Transverse colon (tissue), 4 donors: ENCODE measurements at regions not wholly inside any gene's neighbourhood (a gene's known extent, or its start where the extent isn't known, plus 50 kb on each side); places are given as distances from the start of the nearest gene placed in this dataset.

ENCODE experiments used
- POLR2AphosphoS5 ChIP-seq, 3 donors: sonication (generic); formaldehyde crosslinking; IDR thresholded peaks; one replicate each; pipeline ENCODE4 v1.6.1; 2016; ENCODE audit warnings: antibody characterized with exemption in 3 of 3
- TF ChIP-seq, protein P1 (sequence below), 5 experiments: fragments of 200-600 bp in 3 of 5; fragments of 450-650 bp in 2 of 5; sonication (generic) in 3 of 5; IDR thresholded peaks; 1 replicate in 2 of 5; 2 replicates in 3 of 5; pipeline ENCODE4 v1.5.1; 2016 to 2017; ENCODE audit warnings: antibody characterized with exemption in 5 of 5, inconsistent platforms in 3 of 5, mild to moderate bottlenecking in 2 of 5, moderate library complexity in 1 of 5

DNA sequence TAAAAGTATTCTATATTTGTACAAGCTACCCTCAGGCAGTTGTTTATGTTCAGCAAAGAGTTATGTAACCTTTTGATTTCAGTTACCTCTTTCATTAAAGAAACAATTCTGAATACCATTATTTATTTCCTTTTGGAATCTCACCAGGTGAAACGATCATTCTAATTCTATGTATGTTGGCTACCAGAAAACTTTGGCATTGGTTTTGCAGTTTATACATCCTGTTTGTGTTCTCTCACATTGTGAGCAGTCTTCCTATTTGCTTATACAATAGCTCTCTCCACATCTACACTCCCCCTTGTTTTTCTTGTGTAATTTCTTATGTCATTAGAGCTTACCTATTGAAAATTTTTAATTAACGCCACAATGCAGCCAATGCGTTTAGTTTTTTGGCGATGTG is 276.0 kb upstream of the MPDZ start:
- TF ChIP-seq, protein P1, sequence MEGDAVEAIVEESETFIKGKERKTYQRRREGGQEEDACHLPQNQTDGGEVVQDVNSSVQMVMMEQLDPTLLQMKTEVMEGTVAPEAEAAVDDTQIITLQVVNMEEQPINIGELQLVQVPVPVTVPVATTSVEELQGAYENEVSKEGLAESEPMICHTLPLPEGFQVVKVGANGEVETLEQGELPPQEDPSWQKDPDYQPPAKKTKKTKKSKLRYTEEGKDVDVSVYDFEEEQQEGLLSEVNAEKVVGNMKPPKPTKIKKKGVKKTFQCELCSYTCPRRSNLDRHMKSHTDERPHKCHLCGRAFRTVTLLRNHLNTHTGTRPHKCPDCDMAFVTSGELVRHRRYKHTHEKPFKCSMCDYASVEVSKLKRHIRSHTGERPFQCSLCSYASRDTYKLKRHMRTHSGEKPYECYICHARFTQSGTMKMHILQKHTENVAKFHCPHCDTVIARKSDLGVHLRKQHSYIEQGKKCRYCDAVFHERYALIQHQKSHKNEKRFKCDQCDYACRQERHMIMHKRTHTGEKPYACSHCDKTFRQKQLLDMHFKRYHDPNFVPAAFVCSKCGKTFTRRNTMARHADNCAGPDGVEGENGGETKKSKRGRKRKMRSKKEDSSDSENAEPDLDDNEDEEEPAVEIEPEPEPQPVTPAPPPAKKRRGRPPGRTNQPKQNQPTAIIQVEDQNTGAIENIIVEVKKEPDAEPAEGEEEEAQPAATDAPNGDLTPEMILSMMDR (IDR thresholded peaks at IDR 0.05) = no peak
- no peak for TF ChIP-seq POLR2AphosphoS5 (IDR thresholded peaks at IDR 0.05)
